Skeletal muscle tissue (tissue), 3 donors: ENCODE measurements at regions not wholly inside any gene's neighbourhood (a gene's known extent, or its start where the extent isn't known, plus 50 kb on each side); places are given as distances from the start of the nearest gene placed in this dataset.

ENCODE experiments used
- H3K27ac ChIP-seq: one replicate; pipeline ENCODE4 v1.7.0; 2013; ENCODE audit warnings: mild to moderate bottlenecking, low read depth, low read length, inconsistent platforms
- H3K27me3 ChIP-seq, 3 donors: one replicate each; pipeline ENCODE4 v1.7.0; 2013; ENCODE audit warnings: low read length in 3 of 3; ENCODE audit not compliant: control insufficient read depth in 3 of 3, insufficient read depth in 3 of 3
- H3K36me3 ChIP-seq, 3 donors: one replicate each; pipeline ENCODE4 v1.7.0; 2013; ENCODE audit warnings: low read length in 3 of 3; ENCODE audit not compliant: control insufficient read depth in 3 of 3, insufficient read depth in 3 of 3
- H3K4me1 ChIP-seq, 3 donors: one replicate each; pipeline ENCODE4 v1.7.0; 2013; ENCODE audit warnings: low read length in 3 of 3, mild to moderate bottlenecking in 3 of 3; ENCODE audit not compliant: control insufficient read depth in 3 of 3, insufficient read depth in 3 of 3
- H3K4me3 ChIP-seq, 3 donors: one replicate each; pipeline ENCODE4 v1.7.0; 2013; ENCODE audit warnings: low read length in 3 of 3
- H3K9ac ChIP-seq, 3 donors: one replicate each; pipeline ENCODE4 v1.7.0; 2013; ENCODE audit warnings: low read length in 3 of 3, mild to moderate bottlenecking in 3 of 3, moderate library complexity in 2 of 3, low read depth in 1 of 3
- H3K9me3 ChIP-seq, 3 donors: one replicate each; pipeline ENCODE4 v1.7.0; 2013; ENCODE audit warnings: low read length in 3 of 3; ENCODE audit not compliant: control insufficient read depth in 3 of 3
- donor health status: Osteomylitis.

DNA sequence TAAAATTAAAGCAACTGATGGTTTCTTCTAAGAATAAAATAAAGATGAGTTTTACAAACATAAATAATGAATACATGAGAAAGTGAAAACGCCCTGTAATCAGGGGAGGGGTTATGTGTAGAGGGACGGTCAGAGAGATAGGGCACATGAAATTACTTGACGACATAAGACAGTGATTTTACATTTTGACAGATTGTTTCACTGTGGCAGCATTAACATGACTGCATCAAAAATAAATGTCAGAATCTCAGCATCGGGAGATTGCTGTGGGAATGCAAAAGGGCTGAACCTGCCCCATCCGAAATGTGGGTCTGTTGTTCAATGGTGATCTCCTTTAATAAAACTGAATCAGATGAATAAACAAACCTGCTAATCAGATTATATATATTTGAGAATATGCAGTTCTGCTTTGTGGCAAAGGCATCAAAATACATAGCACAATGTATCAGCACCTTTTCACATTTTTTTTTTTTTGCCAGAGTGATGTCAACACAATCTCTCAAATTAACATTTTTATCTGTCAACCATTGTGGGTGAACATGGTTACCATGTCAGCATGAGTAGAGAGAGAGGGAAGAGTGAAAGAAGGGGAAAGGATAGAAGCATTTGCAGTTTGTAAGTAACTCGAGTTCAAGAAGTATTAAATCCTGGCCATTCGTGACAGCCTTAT, 177.1 kb upstream of the MAN1A1 start:
- Histone ChIP-seq H3K9me3 (no peaks in the 10 kb centered on the region), H3K4me1 (no peaks in the 10 kb centered on the region), H3K4me3 (no peak overlapping the region), H3K27me3 (no peaks in the 10 kb centered on the region), H3K27ac (no peak overlapping the region), H3K36me3 (no peaks in the 10 kb centered on the region), H3K9ac (no peak overlapping the region)

DNA sequence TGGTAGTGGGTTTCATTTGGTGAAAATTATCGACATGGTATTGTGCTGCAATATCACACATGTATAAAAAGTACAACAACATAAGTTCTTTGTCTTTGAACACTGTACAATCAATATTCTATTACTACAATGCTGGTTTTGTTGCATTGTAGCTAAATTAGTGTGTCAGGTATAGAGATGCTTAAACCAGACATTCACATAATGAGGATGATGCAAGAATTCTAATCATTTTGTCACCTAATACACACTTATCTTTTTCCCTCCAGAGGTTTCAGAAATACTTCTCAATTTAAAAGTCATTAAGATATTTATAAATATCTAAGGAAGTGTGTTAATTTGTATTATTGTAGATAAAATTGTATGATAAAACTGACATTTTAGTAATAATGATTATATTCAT, 174.8 kb upstream of the MAN1A1 start:
- Histone ChIP-seq H3K27me3 (no peaks in the 10 kb centered on the region), H3K9me3 (no peaks in the 10 kb centered on the region), H3K9ac (no peak overlapping the region), H3K27ac (no peak overlapping the region), H3K4me1 (no peaks in the 10 kb centered on the region), H3K4me3 (no peak overlapping the region), H3K36me3 (no peaks in the 10 kb centered on the region)

DNA sequence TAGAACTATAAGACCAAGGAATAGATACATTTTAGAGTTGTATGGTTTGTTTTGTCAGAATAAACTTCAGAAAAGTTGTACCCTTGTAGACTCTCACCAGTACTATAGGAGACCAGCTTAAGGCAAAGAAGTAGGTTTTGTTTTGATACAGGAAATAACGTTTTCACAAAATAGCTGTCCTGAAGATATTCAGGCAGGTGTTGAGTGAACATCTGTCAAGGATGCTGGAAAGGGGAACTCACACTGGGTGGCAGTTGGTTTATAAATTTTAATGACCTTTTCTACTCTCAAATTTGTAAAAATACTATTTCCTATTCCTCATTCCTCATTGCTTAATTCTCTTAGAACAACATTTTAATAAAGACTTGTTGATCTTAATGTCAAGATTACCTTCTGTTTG, 174.0 kb upstream of the MAN1A1 start:
- Histone ChIP-seq H3K4me1 (no peaks in the 10 kb centered on the region), H3K4me3 (no peak overlapping the region), H3K27me3 (no peaks in the 10 kb centered on the region), H3K36me3 (no peaks in the 10 kb centered on the region), H3K27ac (no peak overlapping the region), H3K9me3 (no peaks in the 10 kb centered on the region), H3K9ac (no peak overlapping the region)

DNA sequence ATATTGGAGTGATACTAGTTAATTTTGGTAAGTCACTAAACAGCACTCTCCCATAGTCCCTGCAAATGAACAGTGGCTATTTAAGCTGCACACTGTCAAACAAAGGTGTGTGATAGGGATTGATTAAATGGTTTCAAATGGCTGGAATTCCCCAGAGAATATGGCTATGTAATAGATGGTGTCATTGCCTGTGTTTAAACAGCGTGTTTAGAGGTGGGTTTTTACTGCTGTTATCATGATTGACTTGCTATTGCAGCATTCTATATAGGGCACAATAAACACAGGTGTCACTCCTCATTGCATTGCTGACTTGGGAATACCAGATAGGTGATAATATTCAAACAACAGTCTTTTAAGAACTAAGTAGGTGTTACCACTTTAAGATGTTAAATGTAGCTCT, 171.7 kb upstream of the MAN1A1 start:
- H3K4me1 ChIP-seq: no peaks in the 10 kb centered on the region

DNA sequence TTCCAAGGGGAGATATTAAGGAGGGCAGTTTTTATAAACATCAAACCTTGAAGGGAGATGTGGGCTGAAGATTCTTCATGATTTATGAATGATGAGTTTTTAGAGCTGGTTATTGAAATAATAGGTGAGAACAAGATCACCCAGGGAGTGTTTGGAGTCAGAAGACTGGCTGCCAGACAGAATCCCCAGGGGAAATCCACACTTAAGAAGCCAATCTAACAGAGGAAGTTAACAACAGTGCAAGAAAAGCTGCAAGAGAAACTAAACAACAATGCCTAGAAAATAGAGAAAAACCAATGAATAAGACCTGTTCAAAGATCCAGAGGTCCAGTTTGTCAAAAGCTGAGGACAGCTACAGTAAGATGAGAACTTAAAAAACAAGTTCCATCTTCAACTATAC, 167.9 kb upstream of the MAN1A1 start:
- Histone ChIP-seq H3K4me1 (no peaks in the 10 kb centered on the region), H3K27me3 (no peaks in the 10 kb centered on the region), H3K9me3 (no peaks in the 10 kb centered on the region), H3K9ac (no peak overlapping the region), H3K36me3 (no peaks in the 10 kb centered on the region), H3K4me3 (no peak overlapping the region), H3K27ac (no peak overlapping the region)

More for the DNA sequence above, 171.7 kb upstream of the MAN1A1 start:
- Histone ChIP-seq H3K4me3 (no peak overlapping the region), H3K36me3 (no peaks in the 10 kb centered on the region), H3K9me3 (no peaks in the 10 kb centered on the region), H3K9ac (no peak overlapping the region), H3K27ac (no peak overlapping the region), H3K27me3 (no peaks in the 10 kb centered on the region)

DNA sequence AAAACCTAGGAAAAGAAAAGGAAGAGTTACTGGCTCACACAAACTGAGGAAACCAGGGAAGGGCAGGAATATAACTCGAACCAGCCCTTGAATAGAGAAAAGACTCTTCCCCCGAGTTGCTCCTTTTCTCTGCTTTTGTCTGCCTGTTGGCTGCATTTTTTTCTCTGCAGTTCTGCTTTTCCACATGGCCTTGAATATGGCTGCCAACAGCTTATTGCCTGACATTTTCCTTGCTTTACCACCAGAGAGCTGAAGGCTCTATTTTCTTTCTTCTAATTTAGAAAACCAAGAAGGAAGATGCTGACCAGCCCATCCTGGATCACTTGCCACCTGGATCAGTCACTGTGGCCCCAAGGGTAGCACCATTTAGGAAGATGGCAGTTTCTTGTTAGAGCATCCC, 164.8 kb upstream of the MAN1A1 start:
- Histone ChIP-seq H3K36me3 (no peaks in the 10 kb centered on the region), H3K27me3 (no peaks in the 10 kb centered on the region), H3K9me3 (no peaks in the 10 kb centered on the region), H3K4me3 (no peak overlapping the region), H3K4me1 (no peaks in the 10 kb centered on the region), H3K9ac (no peak overlapping the region), H3K27ac (no peak overlapping the region)

DNA sequence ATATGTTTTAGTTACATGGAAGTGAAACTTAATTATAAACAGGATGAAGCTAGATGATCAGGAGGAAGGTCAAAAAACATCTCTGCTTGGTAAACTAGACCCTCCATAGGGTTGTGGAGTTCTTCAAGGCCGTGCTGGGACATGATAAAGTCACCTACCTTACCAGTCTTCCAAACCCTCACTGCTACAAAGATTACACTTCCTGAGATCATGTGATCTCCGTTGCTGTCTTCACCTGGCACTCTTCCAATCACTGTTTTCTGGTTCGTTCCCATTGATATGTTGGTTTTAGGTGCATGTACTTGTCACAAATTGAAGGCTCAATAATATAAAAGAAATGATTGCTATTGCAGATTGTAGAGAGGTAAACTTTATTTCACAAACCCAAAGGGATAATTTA, 161.5 kb upstream of the MAN1A1 start:
- no peaks in the 10 kb centered on the region for H3K9me3 ChIP-seq
- no peaks in the 10 kb centered on the region for H3K36me3 ChIP-seq
- H3K4me1 ChIP-seq: no peaks in the 10 kb centered on the region
- no peak overlapping the region for H3K27ac ChIP-seq
- no peak overlapping the region for H3K4me3 ChIP-seq
- no peaks in the 10 kb centered on the region for H3K27me3 ChIP-seq
- no peak overlapping the region for H3K9ac ChIP-seq

DNA sequence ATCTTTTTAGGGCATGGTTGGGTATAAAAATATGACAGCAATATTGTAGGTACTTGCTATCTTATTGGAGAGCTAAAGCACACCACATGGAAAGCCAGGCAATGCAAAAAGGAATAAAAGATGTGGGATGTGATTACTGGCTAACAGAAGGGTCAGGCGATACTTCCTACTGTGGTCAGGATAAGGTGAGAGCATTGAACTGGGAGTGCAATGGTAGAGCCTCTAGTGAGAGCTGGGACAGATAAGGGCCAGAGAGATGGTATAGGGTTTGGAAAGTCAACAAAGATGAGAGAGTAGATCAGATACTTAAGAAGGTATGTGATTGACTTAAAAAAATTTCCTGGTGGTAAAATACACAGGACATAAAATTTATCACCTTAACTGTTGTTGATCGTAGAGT, 160.7 kb upstream of the MAN1A1 start:
- Histone ChIP-seq H3K9ac (no peak overlapping the region), H3K27me3 (no peaks in the 10 kb centered on the region), H3K4me1 (no peaks in the 10 kb centered on the region), H3K36me3 (no peaks in the 10 kb centered on the region), H3K4me3 (no peak overlapping the region), H3K27ac (no peak overlapping the region), H3K9me3 (no peaks in the 10 kb centered on the region)

DNA sequence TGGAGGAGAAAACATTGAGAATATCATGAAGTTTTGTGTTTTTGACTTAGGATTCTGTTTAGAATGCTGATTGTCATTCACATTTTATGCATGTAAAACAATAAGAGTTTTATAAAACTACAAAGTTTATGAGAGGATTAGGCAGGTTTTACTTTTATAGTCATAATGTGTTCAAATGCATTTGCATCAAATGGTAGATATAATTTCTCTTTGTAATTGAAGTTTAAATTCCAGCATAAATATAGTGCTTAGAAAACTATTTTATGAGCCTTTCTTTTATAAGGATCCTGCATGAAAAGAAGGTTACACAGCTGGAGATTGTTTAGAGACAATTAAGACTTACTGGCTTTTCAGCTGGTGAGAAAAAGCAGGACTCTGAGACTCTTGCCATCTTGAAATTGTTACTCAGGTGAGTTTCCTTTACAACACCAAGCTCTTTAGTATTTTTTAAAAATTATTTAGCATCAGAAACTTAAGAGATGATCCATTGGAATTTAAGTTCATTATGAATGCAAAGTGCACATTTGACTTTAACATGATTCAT, 157.1 kb upstream of the MAN1A1 start:
- Histone ChIP-seq H3K27ac (no peak overlapping the region), H3K4me3 (no peak overlapping the region), H3K36me3 (no peaks in the 10 kb centered on the region), H3K9ac (no peak overlapping the region), H3K4me1 (no peaks in the 10 kb centered on the region), H3K27me3 (no peaks in the 10 kb centered on the region), H3K9me3 (no peaks in the 10 kb centered on the region)

DNA sequence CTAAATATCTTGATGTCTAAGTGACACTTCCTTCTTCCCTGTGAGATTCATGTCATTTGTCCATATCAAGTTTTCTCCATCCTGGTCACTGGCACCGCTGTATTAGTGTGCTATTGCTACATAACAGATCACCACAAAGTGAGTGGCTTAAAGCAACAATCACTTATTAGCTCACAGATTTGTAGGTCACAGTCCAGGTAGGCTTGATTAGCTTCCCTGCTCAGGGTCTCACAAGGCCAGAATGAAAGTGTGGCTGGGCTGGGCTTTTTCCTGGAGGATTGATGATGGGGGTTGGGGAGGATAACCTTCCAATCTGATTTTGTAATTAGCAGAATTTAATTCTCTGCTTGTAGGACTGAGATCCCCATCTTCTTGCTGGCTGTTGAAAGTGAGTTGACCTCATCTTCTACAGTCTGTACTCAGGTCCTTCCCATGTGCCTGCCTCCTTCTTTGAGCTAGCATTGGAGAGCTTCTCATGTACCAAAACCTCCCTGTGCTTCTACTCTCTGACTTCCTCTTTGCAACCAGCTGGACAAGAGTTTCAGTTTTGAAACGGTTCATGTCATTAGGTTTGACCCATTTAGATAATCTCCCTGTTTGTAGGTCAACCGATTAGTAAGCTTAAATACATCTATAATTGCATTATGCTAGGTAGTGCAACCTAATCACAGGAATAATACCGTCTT, 152.4 kb upstream of the MAN1A1 start:
- H3K4me3 ChIP-seq: no peak overlapping the region
- H3K27ac ChIP-seq: no peak overlapping the region
- H3K9me3 ChIP-seq: no peaks in the 10 kb centered on the region
- H3K4me1 ChIP-seq: no peaks in the 10 kb centered on the region
- H3K27me3 ChIP-seq: no peaks in the 10 kb centered on the region
- H3K9ac ChIP-seq: no peak overlapping the region
- no peaks in the 10 kb centered on the region for H3K36me3 ChIP-seq
